ENCODE measurements at regions not wholly inside any gene's neighbourhood (a gene's known extent, or its start where the extent isn't known, plus 50 kb on each side); places are given as distances from the start of the nearest gene placed in this dataset.

GRCh38 chr1:178034676-178035075 lies 59.2 kb upstream of the RASAL2 start:
- intact Hi-C loops (cut with DNase I, micrococcal nuclease), result no loop called here
- no peak overlapping the region for H3K27ac Mint-ChIP-seq
- H3K4me3 ChIP-seq (ENCODE audit: low read length), result no peak overlapping the region
- DNase-seq, result no peak
- POLR2A ChIA-PET, result no interaction called here
- H3K27me3 Mint-ChIP-seq, result peaks cover 15% of the 10 kb centered on the region
- no peak overlapping the region for H3K27ac ChIP-seq (ENCODE audit: low read depth in 1 of 2, low read length in 2 of 2)
- CTCF ChIA-PET, result no interaction called here
- no peak for ATAC-seq (ENCODE audit: poor library complexity)
- no peaks in the 10 kb centered on the region for H3K36me3 ChIP-seq (ENCODE audit: insufficient read depth, low read length)
- H3K4me1 Mint-ChIP-seq (ENCODE audit: low read depth), result no peaks in the 10 kb centered on the region
- H3K4me1 ChIP-seq (ENCODE audit: insufficient read depth, low read length), result no peaks in the 10 kb centered on the region
- H3K9me3 Mint-ChIP-seq, result peaks cover 2% of the 10 kb centered on the region
- peaks cover 0 to 2% of the 10 kb centered on the region in 2 experiments for H3K27me3 ChIP-seq (ENCODE audit: control insufficient read depth in 1 of 2, insufficient read depth in 2 of 2, low read length in 2 of 2)
- no peak overlapping the region for H3K4me3 Mint-ChIP-seq
- TF ChIP-seq CTCF (IDR thresholded peaks at IDR 0.05), result no peak
- H3K36me3 Mint-ChIP-seq (ENCODE audit: low read depth), result no peaks in the 10 kb centered on the region
- H3K9me3 ChIP-seq (ENCODE audit: control insufficient read depth in 1 of 2, insufficient read depth in 1 of 2, low read length in 2 of 2), result peaks cover 0 to 28% of the 10 kb centered on the region in 2 experiments

- H3K27ac ChIP-seq (ENCODE audit: low read depth in 1 of 2, low read length in 2 of 2), result no peak overlapping the region
- Mint-ChIP-seq H3K27me3 (peaks cover 15% of the 10 kb centered on the region), H3K4me3 (no peak overlapping the region), H3K36me3 (ENCODE audit: low read depth) (no peaks in the 10 kb centered on the region), H3K27ac (no peak overlapping the region), H3K9me3 (peaks cover 2% of the 10 kb centered on the region), H3K4me1 (ENCODE audit: low read depth) (no peaks in the 10 kb centered on the region)
- H3K4me3 ChIP-seq (ENCODE audit: low read length), result no peak overlapping the region
- H3K4me1 ChIP-seq (ENCODE audit: insufficient read depth, low read length), result no peaks in the 10 kb centered on the region
- ChIA-PET CTCF (interaction anchor here (0.6 kb wide), 1 partner anchor 105 kb away, joined by 5 read pairs; no protein-coding TSS in a partner anchor), POLR2A (no interaction called here)
- TF ChIP-seq CTCF (IDR thresholded peaks at IDR 0.05), result no peak
- peaks cover 0 to 28% of the 10 kb centered on the region in 2 experiments for H3K9me3 ChIP-seq (ENCODE audit: control insufficient read depth in 1 of 2, insufficient read depth in 1 of 2, low read length in 2 of 2)
- intact Hi-C loops (cut with DNase I, micrococcal nuclease), result no loop called here
- H3K27me3 ChIP-seq (ENCODE audit: control insufficient read depth in 1 of 2, insufficient read depth in 2 of 2, low read length in 2 of 2), result peaks cover 0 to 2% of the 10 kb centered on the region in 2 experiments
- ATAC-seq (ENCODE audit: poor library complexity), result no peak
- no peaks in the 10 kb centered on the region for H3K36me3 ChIP-seq (ENCODE audit: insufficient read depth, low read length)
- no peak for DNase-seq
Measured at GRCh38 chr1:178036090-178036489, 57.8 kb upstream of the RASAL2 start.

GRCh38 chr1:178037510-178038253 lies 56.2 kb upstream of the RASAL2 start:
- H3K27me3 ChIP-seq (ENCODE audit: control insufficient read depth in 1 of 2, insufficient read depth in 2 of 2, low read length in 2 of 2), result peaks cover 0 to 2% of the 10 kb centered on the region in 2 experiments
- DNase-seq (peak in 3 of 14 experiments; percentile 5 to 40 (median 38)), ATAC-seq (ENCODE audit: poor library complexity) (no peak)
- no peaks in the 10 kb centered on the region for H3K36me3 Mint-ChIP-seq (ENCODE audit: low read depth)
- POLR2A ChIA-PET, result no interaction called here
- CTCF ChIA-PET, result no interaction called here
- H3K9me3 ChIP-seq (ENCODE audit: control insufficient read depth in 1 of 2, insufficient read depth in 1 of 2, low read length in 2 of 2), result peaks cover 0 to 34% of the 10 kb centered on the region in 2 experiments
- H3K36me3 ChIP-seq (ENCODE audit: insufficient read depth, low read length), result no peaks in the 10 kb centered on the region
- H3K4me3 Mint-ChIP-seq, result no peak overlapping the region
- H3K27me3 Mint-ChIP-seq, result peaks cover 15% of the 10 kb centered on the region
- intact Hi-C loops (cut with DNase I, micrococcal nuclease), result no loop called here
- no peak overlapping the region for H3K27ac ChIP-seq (ENCODE audit: low read depth in 1 of 2, low read length in 2 of 2)
- no peaks in the 10 kb centered on the region for H3K4me1 ChIP-seq (ENCODE audit: insufficient read depth, low read length)
- TF ChIP-seq CTCF (IDR thresholded peaks at IDR 0.05), result no peak
- H3K9me3 Mint-ChIP-seq, result peaks cover 2% of the 10 kb centered on the region
- peak overlapping the region; percentile 29 for H3K4me3 ChIP-seq (ENCODE audit: low read length)
- no peaks in the 10 kb centered on the region for H3K4me1 Mint-ChIP-seq (ENCODE audit: low read depth)
- no peak overlapping the region for H3K27ac Mint-ChIP-seq

Data from CD4-positive, alpha-beta T cell (primary cell).